Sigmoid colon (tissue), 6 donors: ENCODE measurements at regions not wholly inside any gene's neighbourhood (a gene's known extent, or its start where the extent isn't known, plus 50 kb on each side); places are given as distances from the start of the nearest gene placed in this dataset.

Source experiments
- DNase-seq: peaks from one replicate; pipeline ENCODE4 v3.0.0-alpha.2; 2019
- H3K27ac ChIP-seq, 4 donors: fragments of 200-600 bp; sonication (generic); one replicate each; pipeline ENCODE4 v1.5.1; 2016 to 2019; ENCODE audit warnings: mild to moderate bottlenecking in 1 of 4
- H3K27me3 ChIP-seq, 3 donors: fragments of 200-600 bp; sonication (generic); one replicate each; pipeline ENCODE4 v1.5.1; 2019; ENCODE audit warnings: mild to moderate bottlenecking in 1 of 3
- H3K36me3 ChIP-seq, 4 donors: fragments of 200-600 bp; sonication (generic); one replicate each; pipeline ENCODE4 v1.5.1; 2016 to 2019
- H3K4me1 ChIP-seq, 4 donors: fragments of 200-600 bp; sonication (generic); one replicate each; pipeline ENCODE4 v1.5.1; 2017 to 2019
- H3K4me3 ChIP-seq, 4 donors: fragments of 200-600 bp; sonication (generic); one replicate each; pipeline ENCODE4 v1.5.1; 2017 to 2019; ENCODE audit warnings: mild to moderate bottlenecking in 2 of 4, moderate library complexity in 1 of 4
- H3K9me3 ChIP-seq, 4 donors: fragments of 200-600 bp in 3 of 4; sonication (generic) in 3 of 4; one replicate each; pipeline versions ENCODE4 v1.5.1 to v1.6.1; 2013 to 2019
- CTCF ChIP-seq, 4 experiments: fragments of 450-650 bp in 3 of 4; fragments of 200-600 bp in 1 of 4; IDR thresholded peaks; one replicate each; pipeline ENCODE4 v1.5.1; 2016 to 2019; ENCODE audit warnings: antibody characterized with exemption in 4 of 4, mild to moderate bottlenecking in 3 of 4, moderate library complexity in 2 of 4
- EP300 ChIP-seq, 4 donors: sonication (generic); formaldehyde crosslinking; IDR thresholded peaks; one replicate each; pipeline ENCODE4 v1.6.1; 2017; ENCODE audit warnings: antibody characterized with exemption in 4 of 4
- POLR2A ChIP-seq, 2 donors: fragments of 450-650 bp; IDR thresholded peaks; one replicate each; pipeline ENCODE4 v1.6.1; 2016; ENCODE audit warnings: antibody characterized with exemption in 2 of 2, mild to moderate bottlenecking in 2 of 2, moderate library complexity in 2 of 2
- POLR2AphosphoS5 ChIP-seq, 4 donors: sonication (generic); formaldehyde crosslinking; IDR thresholded peaks; one replicate each; pipeline ENCODE4 v1.6.1; 2017; ENCODE audit warnings: antibody characterized with exemption in 4 of 4
- WGBS, 2 donors: extraction: QIAGEN DNeasy Blood & Tissue Kit; methylation state at CpG; one replicate each; pipeline ENCODE4 v1.1.7; 2013; 5-methylcytosine and 5-hydroxymethylcytosine counted together
- intact Hi-C: fragments of 100-400 bp; cut with DNase I; formaldehyde crosslinking; loops from one replicate; pipeline ENCODE4 v1.15.1; 2023
- donor health status: healthy with polysubstance abuse.
- donor health status: healthy.

GRCh38 chr10:42941790-42942189, 135.1 kb upstream of the RET start:
- intact Hi-C loops = no loop called here
- Histone ChIP-seq H3K9me3 (no peaks in the 10 kb centered on the region), H3K4me3 (no peak overlapping the region), H3K36me3 (no peaks in the 10 kb centered on the region), H3K27ac (no peak overlapping the region), H3K27me3 (no peaks in the 10 kb centered on the region), H3K4me1 (no peaks in the 10 kb centered on the region)
- TF ChIP-seq EP300 (IDR thresholded peaks at IDR 0.05) (no peak), POLR2A (IDR thresholded peaks at IDR 0.05) (no peak), CTCF (IDR thresholded peaks at IDR 0.05) (no peak), POLR2AphosphoS5 (IDR thresholded peaks at IDR 0.05) (no peak)
- WGBS, 2 donors = 67 to 72% methylated on average over 5 of the region's 5 CpGs
- peak; percentile 38 for DNase-seq

GRCh38 chr10:42942279-42942950, 134.5 kb upstream of the RET start:
- Histone ChIP-seq H3K4me1 (no peaks in the 10 kb centered on the region), H3K27ac (no peak overlapping the region), H3K4me3 (no peak overlapping the region), H3K36me3 (no peaks in the 10 kb centered on the region), H3K27me3 (no peaks in the 10 kb centered on the region), H3K9me3 (no peaks in the 10 kb centered on the region)
- TF ChIP-seq POLR2A (IDR thresholded peaks at IDR 0.05) = no peak
- no peak for TF ChIP-seq EP300 (IDR thresholded peaks at IDR 0.05)
- no peak for TF ChIP-seq CTCF (IDR thresholded peaks at IDR 0.05)
- TF ChIP-seq POLR2AphosphoS5 (IDR thresholded peaks at IDR 0.05) = no peak
- peak; percentile 38 for DNase-seq
- intact Hi-C loops = no loop called here
- WGBS, 2 donors = 89 to 91% methylated on average over 7 of the region's 7 CpGs

- 88 to 90% methylated on average over 9 of the region's 9 CpGs for WGBS, 2 donors
Observed at GRCh38 chr10:42943025-42943818, 133.6 kb upstream of the RET start.

GRCh38 chr10:42948040-42948439, 128.8 kb upstream of the RET start:
- no peak for DNase-seq
- WGBS, 2 donors = 85 to 88% methylated on average over 2 of the region's 2 CpGs
- TF ChIP-seq CTCF (IDR thresholded peaks at IDR 0.05) = no peak
- TF ChIP-seq EP300 (IDR thresholded peaks at IDR 0.05) = no peak
- no peak for TF ChIP-seq POLR2AphosphoS5 (IDR thresholded peaks at IDR 0.05)
- no peak for TF ChIP-seq POLR2A (IDR thresholded peaks at IDR 0.05)
- Histone ChIP-seq H3K36me3 (no peaks in the 10 kb centered on the region), H3K27me3 (peaks cover 0 to 32% (median 8%) of the 10 kb centered on the region in 3 donors), H3K4me1 (peaks cover 0 to 11% (median 7%) of the 10 kb centered on the region in 4 donors), H3K4me3 (no peak overlapping the region), H3K27ac (no peak overlapping the region), H3K9me3 (no peaks in the 10 kb centered on the region)
- intact Hi-C loops = no loop called here

More at GRCh38 chr10:42943025-42943818, 133.6 kb upstream of the RET start:
- intact Hi-C loops = no loop called here
- TF ChIP-seq POLR2AphosphoS5 (IDR thresholded peaks at IDR 0.05) (no peak), CTCF (IDR thresholded peaks at IDR 0.05) (no peak), POLR2A (IDR thresholded peaks at IDR 0.05) (no peak)
- H3K36me3 ChIP-seq = no peaks in the 10 kb centered on the region
- H3K9me3 ChIP-seq = no peaks in the 10 kb centered on the region
- H3K4me1 ChIP-seq = no peaks in the 10 kb centered on the region
- no peak overlapping the region for H3K27ac ChIP-seq
- no peak overlapping the region for H3K4me3 ChIP-seq
- DNase-seq = peak; percentile 37
- no peaks in the 10 kb centered on the region for H3K27me3 ChIP-seq
